ENCODE measurements at regions not wholly inside any gene's neighbourhood (a gene's known extent, or its start where the extent isn't known, plus 50 kb on each side); places are given as distances from the start of the nearest gene placed in this dataset.

- Histone ChIP-seq H3K18ac (ENCODE audit: low read length) (no peak overlapping the region), H3K4ac (ENCODE audit: low read depth, low read length) (no peak overlapping the region), H3K4me3 (ENCODE audit: low read length) (no peak overlapping the region), H3K56ac (ENCODE audit: low read length) (no peak overlapping the region), H2BK5ac (ENCODE audit: low read length) (no peak overlapping the region), H3K79me1 (ENCODE audit: low read length) (no peaks in the 10 kb centered on the region), H3K79me2 (ENCODE audit: control insufficient read depth, insufficient read depth, low read length) (no peaks in the 10 kb centered on the region), H3K4me1 (ENCODE audit: control insufficient read depth, low read depth, low read length) (no peaks in the 10 kb centered on the region), H4K8ac (ENCODE audit: low read depth, low read length) (no peak overlapping the region), H3K4me2 (ENCODE audit: low read length) (no peak overlapping the region), H3K23ac (ENCODE audit: low read length) (no peak overlapping the region), H2BK120ac (ENCODE audit: low read depth, low read length) (no peak overlapping the region), H2BK15ac (replicated peaks; ENCODE audit: low read depth) (no peak overlapping the region), H3K9ac (ENCODE audit: low read length) (no peak overlapping the region), H3K27ac (ENCODE audit: low read depth, low read length) (no peak overlapping the region), H4K5ac (ENCODE audit: low read length) (no peak overlapping the region), H3K27me3 (ENCODE audit: insufficient read depth, low read length, poor library complexity) (no peaks in the 10 kb centered on the region), H3K36me3 (ENCODE audit: control insufficient read depth, insufficient read depth, low read length) (no peaks in the 10 kb centered on the region), H2AK5ac (ENCODE audit: low read length) (no peak overlapping the region)
- DNase-seq = no peak
- WGBS (ENCODE audit: extremely low coverage, insufficient coverage, low lambda C conversion rate) = no CpG with 5 or more reads among the region's 2 CpGs
These were observed 157.3 kb upstream of the DDHD1 start for GRCh38 chr14:53310412-53310811.

- no peaks in the 10 kb centered on the region for H3K4me1 ChIP-seq (ENCODE audit: control insufficient read depth, low read depth, low read length)
- H3K4me2 ChIP-seq (ENCODE audit: low read length) = no peak overlapping the region
- H3K36me3 ChIP-seq (ENCODE audit: control insufficient read depth, insufficient read depth, low read length) = no peaks in the 10 kb centered on the region
- H2AK5ac ChIP-seq (ENCODE audit: low read length) = no peak overlapping the region
- no peak overlapping the region for H2BK5ac ChIP-seq (ENCODE audit: low read length)
- no peak overlapping the region for H3K23ac ChIP-seq (ENCODE audit: low read length)
- no peak overlapping the region for H3K56ac ChIP-seq (ENCODE audit: low read length)
- H3K4ac ChIP-seq (ENCODE audit: low read depth, low read length) = no peak overlapping the region
- no peak overlapping the region for H3K9ac ChIP-seq (ENCODE audit: low read length)
- peak overlapping the region; percentile 31 for H3K18ac ChIP-seq (ENCODE audit: low read length)
- WGBS (ENCODE audit: extremely low coverage, insufficient coverage, low lambda C conversion rate) = no CpG with 5 or more reads among the region's 3 CpGs
- no peak overlapping the region for H4K8ac ChIP-seq (ENCODE audit: low read depth, low read length)
- no peaks in the 10 kb centered on the region for H3K79me2 ChIP-seq (ENCODE audit: control insufficient read depth, insufficient read depth, low read length)
- no peak overlapping the region for H2BK120ac ChIP-seq (ENCODE audit: low read depth, low read length)
- H3K27ac ChIP-seq (ENCODE audit: low read depth, low read length) = no peak overlapping the region
- H2BK15ac ChIP-seq (replicated peaks; ENCODE audit: low read depth) = no peak overlapping the region
- no peaks in the 10 kb centered on the region for H3K79me1 ChIP-seq (ENCODE audit: low read length)
- H3K4me3 ChIP-seq (ENCODE audit: low read length) = no peak overlapping the region
- H3K27me3 ChIP-seq (ENCODE audit: insufficient read depth, low read length, poor library complexity) = no peaks in the 10 kb centered on the region
- DNase-seq = no peak
- no peak overlapping the region for H4K5ac ChIP-seq (ENCODE audit: low read length)
These were observed 153.8 kb upstream of the DDHD1 start for GRCh38 chr14:53306911-53307310.

- no peak overlapping the region for H4K5ac ChIP-seq (ENCODE audit: low read length)
- H3K4me3 ChIP-seq (ENCODE audit: low read length) = no peak overlapping the region
- no peak overlapping the region for H2BK120ac ChIP-seq (ENCODE audit: low read depth, low read length)
- peak overlapping the region; percentile 38 for H3K9ac ChIP-seq (ENCODE audit: low read length)
- no peak overlapping the region for H3K27ac ChIP-seq (ENCODE audit: low read depth, low read length)
- no peak overlapping the region for H3K18ac ChIP-seq (ENCODE audit: low read length)
- no peak overlapping the region for H3K4me2 ChIP-seq (ENCODE audit: low read length)
- no peak overlapping the region for H3K4ac ChIP-seq (ENCODE audit: low read depth, low read length)
- no peak overlapping the region for H3K23ac ChIP-seq (ENCODE audit: low read length)
- no peaks in the 10 kb centered on the region for H3K79me1 ChIP-seq (ENCODE audit: low read length)
- H2BK15ac ChIP-seq (replicated peaks; ENCODE audit: low read depth) = no peak overlapping the region
- no peak overlapping the region for H2BK5ac ChIP-seq (ENCODE audit: low read length)
- no peaks in the 10 kb centered on the region for H3K79me2 ChIP-seq (ENCODE audit: control insufficient read depth, insufficient read depth, low read length)
- H3K56ac ChIP-seq (ENCODE audit: low read length) = peak overlapping the region; percentile 64
- WGBS (ENCODE audit: extremely low coverage, insufficient coverage, low lambda C conversion rate) = no CpG with 5 or more reads among the region's 11 CpGs
- no peak overlapping the region for H2AK5ac ChIP-seq (ENCODE audit: low read length)
- DNase-seq = peak; percentile 60
- H3K4me1 ChIP-seq (ENCODE audit: control insufficient read depth, low read depth, low read length) = no peaks in the 10 kb centered on the region
- H3K27me3 ChIP-seq (ENCODE audit: insufficient read depth, low read length, poor library complexity) = no peaks in the 10 kb centered on the region
- H3K36me3 ChIP-seq (ENCODE audit: control insufficient read depth, insufficient read depth, low read length) = no peaks in the 10 kb centered on the region
- H4K8ac ChIP-seq (ENCODE audit: low read depth, low read length) = no peak overlapping the region
These were observed 153.2 kb upstream of the DDHD1 start for GRCh38 chr14:53306267-53306721.

- Histone ChIP-seq H3K18ac (ENCODE audit: low read length) (no peak overlapping the region), H3K4me3 (ENCODE audit: low read length) (no peak overlapping the region), H3K4ac (ENCODE audit: low read depth, low read length) (no peak overlapping the region), H3K79me1 (ENCODE audit: low read length) (no peaks in the 10 kb centered on the region), H4K8ac (ENCODE audit: low read depth, low read length) (no peak overlapping the region), H2AK5ac (ENCODE audit: low read length) (no peak overlapping the region), H3K4me1 (ENCODE audit: control insufficient read depth, low read depth, low read length) (no peaks in the 10 kb centered on the region), H3K27ac (ENCODE audit: low read depth, low read length) (no peak overlapping the region), H2BK5ac (ENCODE audit: low read length) (no peak overlapping the region), H3K36me3 (ENCODE audit: control insufficient read depth, insufficient read depth, low read length) (no peaks in the 10 kb centered on the region), H2BK120ac (ENCODE audit: low read depth, low read length) (no peak overlapping the region), H3K79me2 (ENCODE audit: control insufficient read depth, insufficient read depth, low read length) (no peaks in the 10 kb centered on the region), H3K4me2 (ENCODE audit: low read length) (no peak overlapping the region), H4K5ac (ENCODE audit: low read length) (no peak overlapping the region), H3K9ac (ENCODE audit: low read length) (no peak overlapping the region), H3K23ac (ENCODE audit: low read length) (no peak overlapping the region), H2BK15ac (replicated peaks; ENCODE audit: low read depth) (no peak overlapping the region), H3K56ac (ENCODE audit: low read length) (no peak overlapping the region), H3K27me3 (ENCODE audit: insufficient read depth, low read length, poor library complexity) (no peaks in the 10 kb centered on the region)
- no peak for DNase-seq
- no CpG with 5 or more reads among the region's 3 CpGs for WGBS (ENCODE audit: extremely low coverage, insufficient coverage, low lambda C conversion rate)
These were observed 151.7 kb upstream of the DDHD1 start for GRCh38 chr14:53304726-53305381.

- no peak overlapping the region for H2BK120ac ChIP-seq (ENCODE audit: low read depth, low read length)
- no peak overlapping the region for H3K4me2 ChIP-seq (ENCODE audit: low read length)
- WGBS (ENCODE audit: extremely low coverage, insufficient coverage, low lambda C conversion rate) = no CpG with 5 or more reads among the region's 9 CpGs
- no peak overlapping the region for H4K8ac ChIP-seq (ENCODE audit: low read depth, low read length)
- H2AK5ac ChIP-seq (ENCODE audit: low read length) = no peak overlapping the region
- no peak overlapping the region for H2BK5ac ChIP-seq (ENCODE audit: low read length)
- no peaks in the 10 kb centered on the region for H3K36me3 ChIP-seq (ENCODE audit: control insufficient read depth, insufficient read depth, low read length)
- no peak overlapping the region for H4K5ac ChIP-seq (ENCODE audit: low read length)
- no peak overlapping the region for H3K4ac ChIP-seq (ENCODE audit: low read depth, low read length)
- no peak overlapping the region for H3K23ac ChIP-seq (ENCODE audit: low read length)
- no peak overlapping the region for H3K27ac ChIP-seq (ENCODE audit: low read depth, low read length)
- no peak overlapping the region for H3K18ac ChIP-seq (ENCODE audit: low read length)
- no peak overlapping the region for H3K56ac ChIP-seq (ENCODE audit: low read length)
- no peak overlapping the region for H3K9ac ChIP-seq (ENCODE audit: low read length)
- peak; percentile 37 for DNase-seq
- no peak overlapping the region for H3K4me3 ChIP-seq (ENCODE audit: low read length)
- H3K27me3 ChIP-seq (ENCODE audit: insufficient read depth, low read length, poor library complexity) = no peaks in the 10 kb centered on the region
- H3K79me2 ChIP-seq (ENCODE audit: control insufficient read depth, insufficient read depth, low read length) = no peaks in the 10 kb centered on the region
- no peaks in the 10 kb centered on the region for H3K79me1 ChIP-seq (ENCODE audit: low read length)
- no peak overlapping the region for H2BK15ac ChIP-seq (replicated peaks; ENCODE audit: low read depth)
- H3K4me1 ChIP-seq (ENCODE audit: control insufficient read depth, low read depth, low read length) = no peaks in the 10 kb centered on the region
These were observed 143.0 kb upstream of the DDHD1 start for GRCh38 chr14:53295985-53296582.

- no CpG with 5 or more reads among the region's 4 CpGs for WGBS (ENCODE audit: extremely low coverage, insufficient coverage, low lambda C conversion rate)
- H3K9ac ChIP-seq (ENCODE audit: low read length) = no peak overlapping the region
- H3K18ac ChIP-seq (ENCODE audit: low read length) = no peak overlapping the region
- no peak overlapping the region for H3K27ac ChIP-seq (ENCODE audit: low read depth, low read length)
- no peak overlapping the region for H4K8ac ChIP-seq (ENCODE audit: low read depth, low read length)
- H2AK5ac ChIP-seq (ENCODE audit: low read length) = no peak overlapping the region
- no peaks in the 10 kb centered on the region for H3K27me3 ChIP-seq (ENCODE audit: insufficient read depth, low read length, poor library complexity)
- no peak overlapping the region for H3K23ac ChIP-seq (ENCODE audit: low read length)
- no peaks in the 10 kb centered on the region for H3K79me1 ChIP-seq (ENCODE audit: low read length)
- no peak overlapping the region for H3K4me3 ChIP-seq (ENCODE audit: low read length)
- no peak overlapping the region for H3K56ac ChIP-seq (ENCODE audit: low read length)
- H2BK15ac ChIP-seq (replicated peaks; ENCODE audit: low read depth) = no peak overlapping the region
- H3K79me2 ChIP-seq (ENCODE audit: control insufficient read depth, insufficient read depth, low read length) = no peaks in the 10 kb centered on the region
- no peak overlapping the region for H2BK120ac ChIP-seq (ENCODE audit: low read depth, low read length)
- no peaks in the 10 kb centered on the region for H3K4me1 ChIP-seq (ENCODE audit: control insufficient read depth, low read depth, low read length)
- H3K4me2 ChIP-seq (ENCODE audit: low read length) = no peak overlapping the region
- no peak overlapping the region for H4K5ac ChIP-seq (ENCODE audit: low read length)
- no peak for DNase-seq
- H3K36me3 ChIP-seq (ENCODE audit: control insufficient read depth, insufficient read depth, low read length) = no peaks in the 10 kb centered on the region
- H2BK5ac ChIP-seq (ENCODE audit: low read length) = no peak overlapping the region
- no peak overlapping the region for H3K4ac ChIP-seq (ENCODE audit: low read depth, low read length)
These were observed 142.2 kb upstream of the DDHD1 start for GRCh38 chr14:53295372-53295771.
